HL-60 (cell line): ENCODE measurements at regions not wholly inside any gene's neighbourhood (a gene's known extent, or its start where the extent isn't known, plus 50 kb on each side); places are given as distances from the start of the nearest gene placed in this dataset.

Experiments used
- CTCF ChIP-seq: IDR thresholded peaks from one replicate; pipeline ENCODE4 v1.5.1; 2011; ENCODE audit warnings: low read length, control low read depth, inconsistent platforms; ENCODE audit not compliant: insufficient read depth
- POLR2AphosphoS5 ChIP-seq: IDR thresholded peaks from 2 replicates; pipeline ENCODE4 v1.6.1; 2012; ENCODE audit warnings: low read depth
- REST ChIP-seq: IDR thresholded peaks from 2 replicates; pipeline ENCODE4 v1.6.1; 2012; ENCODE audit warnings: low read depth; ENCODE audit not compliant: insufficient replicate concordance

DNA sequence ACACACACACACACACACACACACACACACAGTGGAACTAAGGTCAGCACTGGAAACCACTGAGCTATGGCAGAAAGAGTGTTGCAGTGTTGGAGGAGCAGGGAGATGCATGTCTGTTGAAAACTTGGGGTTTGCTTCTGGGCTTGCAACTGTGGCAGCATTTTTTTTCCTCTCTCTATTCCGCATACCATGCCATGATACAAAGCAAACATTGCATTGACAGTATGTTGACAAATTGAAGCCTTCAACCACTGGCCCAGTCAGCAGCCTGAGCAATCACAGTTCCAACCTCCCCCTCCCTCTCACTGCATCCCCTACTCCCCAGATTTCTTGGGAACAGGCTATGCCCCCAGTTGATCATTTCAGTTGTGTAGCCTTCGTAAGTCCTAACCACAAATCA lies 478.1 kb upstream of the WWC1 start:
- TF ChIP-seq CTCF (no peak), POLR2AphosphoS5 (no peak), REST (no peak)
